ENCODE measurements at regions not wholly inside any gene's neighbourhood (a gene's known extent, or its start where the extent isn't known, plus 50 kb on each side); places are given as distances from the start of the nearest gene placed in this dataset.
A peak's percentile ranks its signal among the peaks of the same experiment; 100 is the strongest.

DNA sequence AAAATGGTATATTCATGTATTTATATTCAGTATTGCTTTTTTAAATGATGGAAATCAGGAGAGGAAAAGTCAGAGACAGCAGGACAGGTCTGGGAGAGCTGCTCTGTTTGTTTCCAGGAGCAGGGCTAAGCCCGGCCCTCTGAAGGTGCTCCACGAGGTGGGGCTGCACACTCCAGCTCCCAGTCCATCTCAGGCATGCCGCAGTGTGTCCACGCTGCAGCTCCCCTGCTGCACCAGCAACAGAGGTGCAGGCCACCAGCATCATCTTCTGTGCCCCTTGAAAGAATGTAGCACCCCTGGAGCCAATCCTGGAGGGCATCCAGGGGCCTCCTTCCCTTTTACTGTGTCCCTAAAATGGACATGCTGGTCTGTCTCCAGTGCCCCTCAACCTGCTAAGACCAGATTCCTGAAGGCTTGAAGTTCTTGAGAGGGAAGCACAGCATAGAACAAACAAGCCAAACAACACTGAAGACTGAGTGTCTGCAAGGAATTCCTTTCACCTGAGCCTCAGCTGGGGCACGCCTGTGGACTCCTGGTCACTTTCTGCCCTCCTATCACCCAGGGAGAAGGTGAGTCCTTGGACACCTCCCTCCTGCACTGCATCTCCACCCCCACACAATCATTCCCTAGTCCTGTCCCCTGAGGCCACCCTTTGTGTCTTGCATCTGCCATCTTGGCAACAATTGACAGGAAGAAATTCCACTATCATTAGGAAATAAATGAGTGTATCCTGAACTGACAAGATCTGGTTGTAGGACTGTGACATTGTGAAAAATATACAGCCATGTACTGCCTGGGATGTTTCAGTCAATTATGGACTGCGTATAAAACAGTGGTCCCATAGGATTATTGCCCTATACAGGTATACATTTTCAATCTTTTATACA lies 100.5 kb downstream of the CXCL12 start:
- intact Hi-C loops (cut with micrococcal nuclease): no loop called here
- no peaks in the 10 kb centered on the region for H4K20me1 ChIP-seq (ENCODE audit: insufficient read depth)
- no peaks in the 10 kb centered on the region for H3K36me3 ChIP-seq (ENCODE audit: control insufficient read depth in 1 of 2, insufficient read depth in 2 of 2, low read length in 2 of 2)
- H3K9me2 ChIP-seq (ENCODE audit: insufficient read depth): no peaks in the 10 kb centered on the region
- POLR2A ChIA-PET: no interaction called here
- DNase-seq (ENCODE audit: low read depth, low spot score) (no peak), ATAC-seq (peak; percentile 55; the same call in 1 of the 2 replicates)
- H3K4me2 ChIP-seq (ENCODE audit: low read length): no peak overlapping the region
- H2AFZ ChIP-seq (ENCODE audit: low read depth, low read length, poor library complexity, severe bottlenecking): no peak overlapping the region
- H3K4me3 ChIP-seq (replicated peaks in 1 of 2; ENCODE audit: low read depth in 1 of 2, low read length in 2 of 2): no peak overlapping the region
- no TSS peak for BruUV-seq (replicated peaks)
- H3K9me3 ChIP-seq (ENCODE audit: control insufficient read depth in 1 of 2, insufficient read depth in 1 of 2, low read depth in 1 of 2, low read length in 2 of 2): no peaks in the 10 kb centered on the region
- CTCF ChIA-PET: no interaction called here
- peaks cover 32% of the 10 kb centered on the region; the same call in 1 of the 2 replicates for H3K27me3 ChIP-seq (ENCODE audit: insufficient read depth, low read length)
- TF ChIP-seq POLR2A (IDR thresholded peaks at IDR 0.05; ENCODE audit: borderline replicate concordance, extremely low read depth, insufficient read depth, insufficient read length) (no peak), SIN3A (IDR thresholded peaks at IDR 0.05; ENCODE audit: low read depth) (no peak), ZNF274 (IDR thresholded peaks at IDR 0.05; ENCODE audit: low read depth, low read length) (no peak), JUND (IDR thresholded peaks at IDR 0.05) (no peak), CEBPB (IDR thresholded peaks at IDR 0.05; ENCODE audit: low read depth) (no peak), FOSL1 (IDR thresholded peaks at IDR 0.05; ENCODE audit: low read depth) (no peak), SRF (IDR thresholded peaks at IDR 0.05; ENCODE audit: low read depth) (no peak), EGR1 (IDR thresholded peaks at IDR 0.05; ENCODE audit: low read depth) (no peak), ZFX (IDR thresholded peaks at IDR 0.05) (no peak), POLR2AphosphoS5 (IDR thresholded peaks at IDR 0.05; ENCODE audit: low read depth, low read length) (no peak), SP1 (IDR thresholded peaks at IDR 0.05; ENCODE audit: low read depth) (no peak), CBX3 (IDR thresholded peaks at IDR 0.05; ENCODE audit: low read depth) (no peak), YY1 (IDR thresholded peaks at IDR 0.05; ENCODE audit: extremely low read depth, insufficient replicate concordance, low read depth, low read length) (no peak), EZH2 (IDR thresholded peaks at IDR 0.05) (no peak)
- TF ChIP-seq, protein P1, sequence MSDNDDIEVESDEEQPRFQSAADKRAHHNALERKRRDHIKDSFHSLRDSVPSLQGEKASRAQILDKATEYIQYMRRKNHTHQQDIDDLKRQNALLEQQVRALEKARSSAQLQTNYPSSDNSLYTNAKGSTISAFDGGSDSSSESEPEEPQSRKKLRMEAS (IDR thresholded peaks at IDR 0.05): no peak
- TF ChIP-seq, protein P2, sequence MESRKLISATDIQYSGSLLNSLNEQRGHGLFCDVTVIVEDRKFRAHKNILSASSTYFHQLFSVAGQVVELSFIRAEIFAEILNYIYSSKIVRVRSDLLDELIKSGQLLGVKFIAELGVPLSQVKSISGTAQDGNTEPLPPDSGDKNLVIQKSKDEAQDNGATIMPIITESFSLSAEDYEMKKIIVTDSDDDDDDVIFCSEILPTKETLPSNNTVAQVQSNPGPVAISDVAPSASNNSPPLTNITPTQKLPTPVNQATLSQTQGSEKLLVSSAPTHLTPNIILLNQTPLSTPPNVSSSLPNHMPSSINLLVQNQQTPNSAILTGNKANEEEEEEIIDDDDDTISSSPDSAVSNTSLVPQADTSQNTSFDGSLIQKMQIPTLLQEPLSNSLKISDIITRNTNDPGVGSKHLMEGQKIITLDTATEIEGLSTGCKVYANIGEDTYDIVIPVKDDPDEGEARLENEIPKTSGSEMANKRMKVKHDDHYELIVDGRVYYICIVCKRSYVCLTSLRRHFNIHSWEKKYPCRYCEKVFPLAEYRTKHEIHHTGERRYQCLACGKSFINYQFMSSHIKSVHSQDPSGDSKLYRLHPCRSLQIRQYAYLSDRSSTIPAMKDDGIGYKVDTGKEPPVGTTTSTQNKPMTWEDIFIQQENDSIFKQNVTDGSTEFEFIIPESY (IDR thresholded peaks at IDR 0.05; ENCODE audit: extremely low read depth, insufficient replicate concordance, low read length): no peak
- TF ChIP-seq, protein P3, sequence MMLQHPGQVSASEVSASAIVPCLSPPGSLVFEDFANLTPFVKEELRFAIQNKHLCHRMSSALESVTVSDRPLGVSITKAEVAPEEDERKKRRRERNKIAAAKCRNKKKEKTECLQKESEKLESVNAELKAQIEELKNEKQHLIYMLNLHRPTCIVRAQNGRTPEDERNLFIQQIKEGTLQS (IDR thresholded peaks at IDR 0.05): no peak
- TF ChIP-seq, protein P4, sequence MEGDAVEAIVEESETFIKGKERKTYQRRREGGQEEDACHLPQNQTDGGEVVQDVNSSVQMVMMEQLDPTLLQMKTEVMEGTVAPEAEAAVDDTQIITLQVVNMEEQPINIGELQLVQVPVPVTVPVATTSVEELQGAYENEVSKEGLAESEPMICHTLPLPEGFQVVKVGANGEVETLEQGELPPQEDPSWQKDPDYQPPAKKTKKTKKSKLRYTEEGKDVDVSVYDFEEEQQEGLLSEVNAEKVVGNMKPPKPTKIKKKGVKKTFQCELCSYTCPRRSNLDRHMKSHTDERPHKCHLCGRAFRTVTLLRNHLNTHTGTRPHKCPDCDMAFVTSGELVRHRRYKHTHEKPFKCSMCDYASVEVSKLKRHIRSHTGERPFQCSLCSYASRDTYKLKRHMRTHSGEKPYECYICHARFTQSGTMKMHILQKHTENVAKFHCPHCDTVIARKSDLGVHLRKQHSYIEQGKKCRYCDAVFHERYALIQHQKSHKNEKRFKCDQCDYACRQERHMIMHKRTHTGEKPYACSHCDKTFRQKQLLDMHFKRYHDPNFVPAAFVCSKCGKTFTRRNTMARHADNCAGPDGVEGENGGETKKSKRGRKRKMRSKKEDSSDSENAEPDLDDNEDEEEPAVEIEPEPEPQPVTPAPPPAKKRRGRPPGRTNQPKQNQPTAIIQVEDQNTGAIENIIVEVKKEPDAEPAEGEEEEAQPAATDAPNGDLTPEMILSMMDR (IDR thresholded peaks at IDR 0.05 in 2 of 3, conservative IDR thresholded peaks at IDR 0.05 in 1 of 3; ENCODE audit: borderline replicate concordance in 1 of 3, insufficient read depth in 1 of 3, low read depth in 2 of 3, low read length in 2 of 3): no peak
- TF ChIP-seq, protein P5, sequence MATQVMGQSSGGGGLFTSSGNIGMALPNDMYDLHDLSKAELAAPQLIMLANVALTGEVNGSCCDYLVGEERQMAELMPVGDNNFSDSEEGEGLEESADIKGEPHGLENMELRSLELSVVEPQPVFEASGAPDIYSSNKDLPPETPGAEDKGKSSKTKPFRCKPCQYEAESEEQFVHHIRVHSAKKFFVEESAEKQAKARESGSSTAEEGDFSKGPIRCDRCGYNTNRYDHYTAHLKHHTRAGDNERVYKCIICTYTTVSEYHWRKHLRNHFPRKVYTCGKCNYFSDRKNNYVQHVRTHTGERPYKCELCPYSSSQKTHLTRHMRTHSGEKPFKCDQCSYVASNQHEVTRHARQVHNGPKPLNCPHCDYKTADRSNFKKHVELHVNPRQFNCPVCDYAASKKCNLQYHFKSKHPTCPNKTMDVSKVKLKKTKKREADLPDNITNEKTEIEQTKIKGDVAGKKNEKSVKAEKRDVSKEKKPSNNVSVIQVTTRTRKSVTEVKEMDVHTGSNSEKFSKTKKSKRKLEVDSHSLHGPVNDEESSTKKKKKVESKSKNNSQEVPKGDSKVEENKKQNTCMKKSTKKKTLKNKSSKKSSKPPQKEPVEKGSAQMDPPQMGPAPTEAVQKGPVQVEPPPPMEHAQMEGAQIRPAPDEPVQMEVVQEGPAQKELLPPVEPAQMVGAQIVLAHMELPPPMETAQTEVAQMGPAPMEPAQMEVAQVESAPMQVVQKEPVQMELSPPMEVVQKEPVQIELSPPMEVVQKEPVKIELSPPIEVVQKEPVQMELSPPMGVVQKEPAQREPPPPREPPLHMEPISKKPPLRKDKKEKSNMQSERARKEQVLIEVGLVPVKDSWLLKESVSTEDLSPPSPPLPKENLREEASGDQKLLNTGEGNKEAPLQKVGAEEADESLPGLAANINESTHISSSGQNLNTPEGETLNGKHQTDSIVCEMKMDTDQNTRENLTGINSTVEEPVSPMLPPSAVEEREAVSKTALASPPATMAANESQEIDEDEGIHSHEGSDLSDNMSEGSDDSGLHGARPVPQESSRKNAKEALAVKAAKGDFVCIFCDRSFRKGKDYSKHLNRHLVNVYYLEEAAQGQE (IDR thresholded peaks at IDR 0.05; ENCODE audit: low read depth): no peak
- no peaks in the 10 kb centered on the region for H3K4me1 ChIP-seq (ENCODE audit: control insufficient read depth in 1 of 2, insufficient read depth in 2 of 2, low read length in 2 of 2)
- no peaks in the 10 kb centered on the region for H3K79me2 ChIP-seq (ENCODE audit: insufficient read depth, low read length)
- RAD21 ChIA-PET (ENCODE audit: low non-redundant PET in 1 of 2, low total read pairs in 2 of 2, uncharacterized antibody in 2 of 2, unreplicated experiment in 2 of 2): no interaction called here
- H3K27ac ChIP-seq (ENCODE audit: low read depth, low read length): no peak overlapping the region
- no peak overlapping the region for H3K9ac ChIP-seq (ENCODE audit: low read length)

Data from HCT116 (cell line).